GM18502 (cell line): ENCODE measurements at regions not wholly inside any gene's neighbourhood (a gene's known extent, or its start where the extent isn't known, plus 50 kb on each side); places are given as distances from the start of the nearest gene placed in this dataset.
"Not testable (repeated sequence)": the region's sequence is repeated elsewhere in the genome, so short reads cannot be mapped to it uniquely, and the experiment has no call there.

Experiments used
- ATAC-seq: cut with Tn5 transposase; IDR thresholded peaks from one replicate; pipeline ENCODE4 v1.9.1; 2021; ENCODE audit warnings: mild to moderate bottlenecking; ENCODE audit not compliant: unreplicated experiment, poor library complexity

DNA sequence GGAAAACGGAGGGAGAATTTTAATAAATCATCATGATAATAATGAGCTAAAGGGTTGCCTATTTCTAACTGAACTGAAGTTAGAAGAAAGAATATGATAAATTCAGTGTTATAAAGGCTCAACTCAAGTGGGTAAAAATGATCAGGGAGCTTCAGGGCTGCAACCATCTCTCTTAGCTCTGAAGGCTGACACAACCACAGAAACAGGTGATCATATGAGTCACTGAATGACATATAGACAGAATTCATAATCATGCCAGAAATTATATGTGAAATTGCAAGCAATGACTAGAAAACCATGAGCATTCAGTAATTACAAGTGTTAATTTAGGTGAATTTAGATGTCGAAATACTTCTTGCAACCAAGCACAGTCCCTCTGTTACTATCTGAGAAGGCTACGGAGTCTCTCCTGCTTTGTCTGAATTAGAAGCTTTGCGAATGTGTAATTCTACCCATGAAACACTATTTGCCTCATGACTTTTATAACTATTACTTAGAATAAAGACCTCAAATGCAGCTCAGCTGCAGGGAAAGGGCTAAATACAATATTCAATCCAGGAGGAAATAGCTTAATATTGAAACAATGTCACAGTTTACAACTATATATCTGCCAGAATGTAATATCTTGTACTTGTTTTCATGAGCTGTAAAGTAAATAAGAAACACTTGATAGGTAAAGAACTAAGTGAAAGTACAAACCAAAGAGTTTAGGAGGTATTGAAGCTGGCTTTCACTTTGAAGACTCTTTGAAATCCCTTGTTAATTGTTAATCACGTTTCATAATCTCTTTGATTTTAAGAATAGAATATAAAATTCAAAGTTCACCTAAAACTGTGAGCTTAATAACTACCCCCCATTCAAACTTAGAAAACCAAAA lies 1972.6 kb downstream of the ARAP2 start:
- no peak for ATAC-seq

DNA sequence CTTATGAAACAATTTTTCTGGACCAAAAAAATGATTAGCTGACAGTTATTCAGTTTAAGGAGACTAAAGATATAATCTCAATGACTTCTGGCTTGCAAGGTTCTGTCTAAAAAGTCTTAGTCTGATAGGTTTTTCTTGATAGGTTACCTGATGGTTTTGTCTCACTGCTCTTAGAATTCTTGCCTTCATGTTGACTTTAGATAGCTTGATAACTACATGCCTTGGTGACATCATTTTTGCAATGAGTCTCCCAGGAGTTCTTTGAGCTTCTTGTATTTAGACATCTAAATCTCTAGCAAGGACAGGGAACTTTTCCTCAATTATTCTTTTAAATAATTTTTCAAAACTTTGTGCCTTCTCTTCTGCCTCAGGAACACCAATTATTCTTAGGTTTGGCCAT lies 1965.3 kb downstream of the ARAP2 start:
- ATAC-seq = no peak

DNA sequence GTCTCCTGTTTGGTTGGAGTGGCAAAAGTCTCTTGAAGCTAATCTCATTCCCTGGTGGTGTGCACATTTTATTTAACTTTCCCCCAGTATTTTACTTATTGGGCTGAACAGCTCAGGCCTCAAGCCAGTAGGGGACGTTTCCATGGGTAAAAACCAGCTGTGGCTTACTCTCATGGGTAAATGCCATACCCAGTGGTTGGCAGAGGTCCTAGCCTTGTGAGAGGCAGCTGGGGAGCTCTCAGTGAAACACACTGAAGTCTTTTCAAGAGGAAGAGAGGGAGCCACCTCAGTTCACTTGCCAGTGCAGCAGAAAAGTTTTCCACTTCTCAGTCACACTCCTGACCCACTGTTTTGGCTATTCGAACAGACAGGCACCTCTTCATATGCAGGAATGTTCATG lies 1964.2 kb downstream of the ARAP2 start:
- no peak for ATAC-seq

DNA sequence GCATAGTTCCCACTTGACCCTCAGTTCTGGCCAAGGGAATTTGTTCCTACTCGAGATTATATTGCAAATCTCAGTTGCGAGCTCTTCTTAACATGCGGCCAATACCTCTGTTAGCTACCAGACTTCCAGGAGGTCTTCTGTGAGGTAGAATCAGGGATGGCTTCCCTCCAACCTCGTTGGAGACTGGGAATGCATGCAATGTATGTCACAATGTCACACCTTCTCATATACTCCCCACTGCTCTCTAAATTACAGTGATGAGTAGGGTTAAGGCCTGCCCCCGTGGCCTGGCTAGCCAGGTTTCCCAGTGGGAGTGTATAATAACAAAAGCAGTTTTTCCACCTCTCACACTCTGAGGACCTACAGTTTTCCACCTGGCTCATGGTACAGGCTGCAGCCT lies 1962.5 kb downstream of the ARAP2 start:
- no peak for ATAC-seq

DNA sequence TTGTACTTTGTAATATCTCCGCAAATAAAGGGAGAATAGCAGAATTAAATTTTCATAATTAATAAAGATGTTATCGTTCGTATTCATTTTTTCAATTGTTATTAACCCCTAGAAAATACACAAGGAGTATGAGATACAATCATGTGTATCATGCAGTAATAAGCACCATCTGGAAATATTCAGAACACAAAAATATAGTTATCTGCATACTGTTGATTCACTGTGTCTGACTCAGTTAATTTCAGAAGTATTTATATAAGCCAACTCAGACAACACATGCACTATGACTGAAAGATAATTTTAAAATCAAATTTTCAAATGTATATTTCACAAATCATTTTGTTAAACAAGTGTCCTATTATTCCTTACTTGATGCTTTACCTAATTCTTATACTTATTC lies 1954.8 kb downstream of the ARAP2 start:
- no peak for ATAC-seq

DNA sequence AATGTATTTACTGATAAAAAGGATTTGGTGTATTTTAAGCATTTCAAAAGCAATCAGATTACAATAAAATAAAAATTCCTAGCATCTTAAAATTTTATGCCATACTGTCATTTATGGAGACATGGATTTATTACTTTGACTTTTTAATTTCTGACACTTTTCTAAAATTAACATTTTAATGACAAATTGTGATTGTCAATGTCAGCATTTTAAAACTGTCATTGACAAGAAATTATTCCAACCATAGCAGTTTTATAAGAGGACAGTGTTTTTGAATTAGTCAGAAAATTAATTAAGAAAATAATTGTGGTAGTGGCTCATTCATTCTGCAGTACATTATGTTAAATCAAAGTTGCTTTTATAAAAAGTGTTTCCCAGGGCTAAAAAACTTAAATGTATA lies 1954.4 kb downstream of the ARAP2 start:
- ATAC-seq = no peak

DNA sequence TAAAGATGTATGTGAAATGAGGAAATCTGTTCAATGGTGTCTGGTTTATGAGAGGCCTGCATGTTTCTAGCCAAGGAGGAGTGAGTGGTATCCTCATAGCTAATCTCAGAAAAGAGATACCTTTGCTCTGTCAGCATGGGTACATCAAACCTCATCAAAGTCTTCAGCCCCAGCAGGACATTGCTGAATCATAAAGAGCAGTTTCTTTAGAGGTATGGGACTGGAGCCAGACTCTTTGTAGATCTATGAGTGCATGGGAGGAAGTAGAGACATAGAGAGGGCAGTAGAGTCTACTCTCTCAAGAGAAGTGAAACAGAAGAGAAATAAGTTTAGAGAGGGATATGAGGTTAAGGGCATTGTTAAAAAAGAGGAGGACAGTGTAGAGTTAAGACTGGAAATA lies 1950.9 kb downstream of the ARAP2 start:
- ATAC-seq = no peak

DNA sequence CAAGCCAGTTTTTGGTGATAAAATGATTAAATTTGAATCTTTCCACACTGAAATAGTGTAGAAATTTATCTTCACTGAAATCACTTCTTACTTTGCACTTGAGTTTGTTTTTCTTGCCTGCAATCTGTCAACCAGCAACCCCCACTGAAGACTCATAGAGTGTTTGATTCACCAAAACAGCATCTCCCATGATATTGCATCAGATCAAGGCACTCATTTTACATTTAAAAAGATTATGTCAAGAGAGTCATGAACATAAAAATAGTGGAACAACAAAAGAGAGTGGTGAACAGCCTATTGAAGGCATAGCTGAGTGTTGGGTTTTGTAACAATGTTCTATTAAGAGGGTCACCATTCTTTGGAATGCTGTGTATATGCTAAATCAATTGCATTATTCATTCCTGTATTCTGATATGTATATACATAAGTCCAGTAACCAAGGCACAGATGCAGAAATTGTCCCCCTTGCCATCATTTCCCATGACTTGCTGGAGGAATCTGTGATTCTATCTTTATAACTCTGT lies 1934.9 kb downstream of the ARAP2 start:
- no peak for ATAC-seq

DNA sequence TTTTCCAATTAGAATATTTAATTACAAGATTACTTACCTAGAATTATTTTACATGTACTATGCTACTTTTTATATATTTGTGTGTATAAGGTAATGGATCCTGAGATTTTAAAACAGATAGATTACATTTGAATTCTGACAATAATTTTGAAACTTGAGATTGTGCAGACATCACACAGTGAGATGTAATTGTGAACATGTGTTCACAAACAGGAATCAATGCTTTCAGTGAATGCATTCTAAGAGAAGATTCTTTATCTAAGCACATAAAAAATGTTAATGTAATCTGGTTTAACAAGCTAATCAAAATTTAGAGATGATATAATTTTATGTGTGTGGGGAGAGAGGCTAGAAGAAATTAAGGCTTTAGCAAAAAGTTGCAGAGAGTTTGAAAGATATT lies 1925.5 kb downstream of the ARAP2 start:
- no peak for ATAC-seq

DNA sequence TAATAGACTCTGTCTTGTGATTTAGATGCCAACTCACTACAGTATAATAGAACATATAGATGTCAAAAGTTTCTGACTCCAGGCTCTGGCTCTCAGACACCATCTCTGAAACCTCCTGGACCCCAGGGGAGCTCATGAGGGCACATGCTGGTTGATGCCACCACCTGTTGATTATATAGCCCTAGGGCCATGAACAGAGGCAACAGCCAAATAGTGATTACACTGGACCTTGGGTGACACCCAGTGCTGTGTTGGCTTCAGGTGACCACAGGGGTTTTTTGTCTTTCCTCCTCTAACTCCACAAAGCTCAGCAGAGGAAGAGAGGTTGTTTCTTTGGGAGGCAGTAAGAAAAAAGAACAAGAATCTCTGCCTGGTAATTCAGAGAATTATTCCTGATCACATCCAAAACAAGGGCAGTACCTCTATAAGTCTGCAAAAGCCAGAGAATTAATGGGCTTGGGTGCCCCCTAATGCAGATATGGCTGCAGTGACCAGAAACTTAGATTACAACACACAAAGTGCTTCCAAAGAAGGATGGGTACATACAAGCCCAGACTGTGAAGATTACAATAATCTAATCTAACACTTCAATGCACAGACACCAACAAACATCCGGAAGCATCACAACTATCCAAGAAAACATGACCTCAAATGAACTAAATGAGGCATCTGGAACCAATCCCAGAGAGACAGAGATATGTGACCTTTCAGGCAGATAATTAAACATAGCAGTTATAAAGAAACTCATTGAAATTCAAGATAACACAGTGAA lies 1920.6 kb downstream of the ARAP2 start:
- ATAC-seq = no peak

DNA sequence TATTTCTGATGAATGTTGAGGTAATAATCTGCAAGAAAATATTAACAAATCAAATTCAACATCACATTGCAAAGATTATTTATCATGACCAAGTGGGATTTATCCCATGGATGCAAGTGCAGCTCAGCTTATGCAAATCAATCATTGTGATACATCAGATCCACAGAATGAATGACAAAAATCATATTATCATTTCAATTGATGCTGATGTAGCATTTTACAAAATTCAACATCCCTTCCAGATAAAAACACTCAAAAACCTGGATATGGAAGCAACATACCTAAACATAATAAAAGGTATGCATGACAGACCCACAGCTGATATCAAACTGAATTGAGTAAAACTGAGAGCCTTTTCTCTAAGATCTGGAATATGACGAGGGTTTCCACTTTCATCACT lies 1915.4 kb downstream of the ARAP2 start:
- no peak for ATAC-seq

DNA sequence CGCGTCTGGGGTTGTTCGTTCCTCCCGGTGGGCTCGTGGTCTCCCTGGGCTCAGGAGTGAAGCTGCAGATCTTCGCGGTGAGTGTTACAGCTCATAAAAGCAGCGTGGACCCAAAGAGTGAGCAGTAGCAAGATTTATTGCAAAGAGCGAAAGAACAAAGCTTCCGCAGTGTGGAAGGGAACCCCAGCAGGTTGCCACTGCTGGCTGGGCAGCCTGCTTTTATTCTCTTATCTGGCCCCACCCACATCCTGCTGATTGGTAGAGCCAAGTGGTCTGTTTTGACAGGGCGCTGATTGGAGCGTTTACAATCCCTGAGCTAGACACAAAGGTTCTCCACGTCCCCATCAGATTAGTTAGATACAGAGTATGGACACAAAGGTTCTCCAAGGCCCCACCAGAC lies 1909.2 kb downstream of the ARAP2 start:
- ATAC-seq = not testable (repeated sequence)

DNA sequence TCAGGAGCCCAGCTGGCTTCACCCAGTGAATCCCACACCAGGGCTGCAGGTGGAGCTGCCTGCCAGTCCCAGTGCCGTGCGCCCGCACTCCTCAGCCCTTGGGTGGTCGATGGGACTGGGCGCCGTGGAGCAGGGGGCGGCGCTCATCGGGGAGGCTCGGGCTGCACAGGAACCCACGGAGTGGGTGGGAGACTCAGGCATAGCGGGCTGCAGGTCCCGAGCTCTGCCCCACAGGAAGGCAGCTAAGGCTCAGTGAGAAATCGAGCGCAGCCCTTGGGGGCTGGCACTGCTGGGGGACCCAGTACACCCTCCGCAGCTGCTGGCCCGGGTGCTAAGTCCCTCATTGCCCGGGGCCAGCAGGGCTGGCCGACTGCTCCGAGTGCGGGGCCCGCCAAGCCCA lies 1908.8 kb downstream of the ARAP2 start:
- ATAC-seq = not testable (repeated sequence)

DNA sequence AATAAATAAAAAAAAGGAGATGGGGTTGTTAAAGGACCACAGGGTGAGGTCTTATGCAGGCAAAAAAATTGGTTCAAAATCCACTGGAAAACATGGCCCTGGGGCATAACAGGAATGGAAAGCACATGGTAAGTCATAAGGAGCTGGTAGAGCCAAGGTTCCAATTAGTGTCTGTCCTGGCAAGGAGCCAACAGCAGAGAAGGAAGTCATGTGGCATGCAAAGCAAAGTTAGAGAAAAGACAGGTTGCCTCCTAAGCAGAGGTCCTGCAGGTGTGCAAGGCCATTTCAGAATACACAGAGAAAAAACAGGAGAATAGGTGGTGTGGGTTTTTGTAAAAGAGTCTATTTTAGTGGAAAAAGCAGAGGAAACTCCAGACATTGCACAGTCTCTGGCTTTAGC lies 1881.7 kb downstream of the ARAP2 start:
- no peak for ATAC-seq

DNA sequence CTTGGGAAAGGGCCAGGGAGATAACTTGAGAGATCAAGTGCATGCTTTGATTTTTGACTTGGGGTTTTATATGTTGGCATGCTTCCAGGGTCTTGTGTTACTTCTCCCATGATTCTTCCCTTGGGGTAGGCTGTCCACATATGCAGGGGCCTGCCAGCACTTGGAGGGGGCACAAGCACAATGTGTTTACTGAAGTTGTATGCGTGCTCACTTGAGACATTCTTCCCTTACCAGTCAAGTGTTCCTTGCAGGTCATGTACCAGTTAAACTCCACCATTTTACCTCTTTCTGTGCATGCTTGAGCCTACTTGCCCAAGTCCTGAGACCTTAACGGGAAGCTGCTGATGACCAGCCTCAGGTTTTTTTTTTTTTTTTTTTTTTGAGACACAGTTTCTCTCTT lies 1880.5 kb downstream of the ARAP2 start:
- no peak for ATAC-seq

DNA sequence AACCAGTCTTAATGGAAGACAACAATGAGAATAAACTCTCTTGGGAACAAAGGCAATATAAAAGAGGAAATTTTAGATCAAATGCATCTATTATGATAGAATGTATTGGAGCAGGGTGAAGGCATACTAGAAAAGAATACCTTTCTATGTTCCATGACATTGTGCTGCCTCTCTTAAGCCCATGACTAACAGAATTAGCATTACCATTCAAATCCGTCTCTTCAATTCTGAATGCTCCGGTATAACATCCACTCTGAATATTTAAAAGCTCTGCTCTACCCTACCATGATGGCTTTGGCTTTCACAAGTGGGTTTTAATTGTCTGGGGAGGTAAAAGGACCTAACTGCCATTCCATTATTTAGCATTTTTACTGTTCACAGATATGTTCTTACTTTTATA lies 1878.4 kb downstream of the ARAP2 start:
- ATAC-seq = no peak

DNA sequence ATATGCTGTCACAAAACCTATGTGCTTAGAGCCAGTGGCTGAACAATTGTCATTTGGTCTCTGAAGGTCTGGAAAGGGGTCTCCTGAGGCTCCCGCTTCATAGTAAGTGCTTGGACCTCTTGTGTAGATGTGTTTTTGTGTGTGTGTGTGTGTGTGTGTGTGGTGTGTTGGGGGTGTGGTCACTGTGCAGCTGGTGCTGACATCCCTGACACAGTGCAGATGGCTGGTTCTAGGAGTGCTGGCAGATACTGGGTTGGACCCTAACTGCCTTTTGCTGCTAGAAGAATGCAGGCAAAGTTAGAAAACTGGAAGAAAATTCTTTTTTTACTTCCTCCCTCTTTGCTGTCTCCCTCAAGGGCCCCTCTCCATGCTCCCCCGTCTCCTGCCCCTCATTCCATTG lies 1872.6 kb downstream of the ARAP2 start:
- no peak for ATAC-seq

DNA sequence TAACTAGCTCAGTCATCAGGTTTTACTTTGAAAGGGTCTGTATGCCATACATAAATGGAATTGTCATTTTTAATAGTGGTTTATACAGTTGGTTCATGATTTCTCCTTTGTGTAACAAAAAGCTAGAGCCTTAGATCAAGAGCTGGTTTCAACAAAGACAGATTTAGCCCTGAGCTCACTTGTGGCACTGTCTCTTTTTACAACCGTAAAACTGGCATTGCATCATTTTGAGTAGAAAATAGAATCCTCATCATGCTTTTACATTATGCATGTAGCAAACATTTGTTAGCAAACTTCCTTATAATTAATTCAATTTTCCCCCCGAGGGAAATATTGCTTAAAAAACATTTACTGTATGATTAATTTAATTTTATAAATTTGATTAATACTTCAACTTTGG lies 1871.5 kb downstream of the ARAP2 start:
- no peak for ATAC-seq

DNA sequence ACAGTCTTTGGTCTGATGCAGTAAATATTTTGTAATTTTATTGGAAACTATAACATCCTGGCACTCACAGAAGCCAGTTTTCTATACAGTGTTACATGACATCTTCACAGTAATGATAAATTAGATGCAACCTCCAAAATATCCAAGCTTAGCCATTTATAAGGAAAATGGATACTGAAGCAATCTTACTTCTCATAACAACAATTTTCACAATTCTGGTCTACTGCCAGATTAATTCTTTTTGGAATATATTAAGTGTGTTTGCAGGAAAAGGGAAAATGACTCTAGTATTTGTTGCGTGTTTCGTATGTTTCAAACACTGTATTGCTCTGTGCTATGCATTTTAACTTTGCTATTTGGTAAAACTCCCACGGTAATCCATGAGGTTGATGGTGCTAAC lies 1870.9 kb downstream of the ARAP2 start:
- no peak for ATAC-seq

DNA sequence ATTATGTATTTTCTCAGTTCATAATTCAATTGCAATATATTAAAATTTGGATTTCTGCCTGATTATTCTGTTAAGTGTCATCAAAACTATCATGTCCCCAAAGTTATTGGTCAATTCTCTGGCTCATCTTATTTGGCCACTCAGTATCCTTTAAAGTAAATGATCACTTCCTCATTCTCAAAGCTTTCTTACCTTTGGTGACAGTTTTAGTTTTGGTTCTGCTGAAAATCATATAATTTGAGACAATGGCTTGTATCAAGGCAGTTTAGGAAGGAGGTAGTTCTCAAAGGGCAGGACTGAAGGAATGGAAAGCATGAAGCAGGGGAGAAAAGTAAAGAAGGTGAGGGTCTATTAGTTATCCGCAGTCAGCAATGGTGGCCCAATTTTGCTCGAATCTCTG lies 1832.1 kb downstream of the ARAP2 start:
- no peak for ATAC-seq

DNA sequence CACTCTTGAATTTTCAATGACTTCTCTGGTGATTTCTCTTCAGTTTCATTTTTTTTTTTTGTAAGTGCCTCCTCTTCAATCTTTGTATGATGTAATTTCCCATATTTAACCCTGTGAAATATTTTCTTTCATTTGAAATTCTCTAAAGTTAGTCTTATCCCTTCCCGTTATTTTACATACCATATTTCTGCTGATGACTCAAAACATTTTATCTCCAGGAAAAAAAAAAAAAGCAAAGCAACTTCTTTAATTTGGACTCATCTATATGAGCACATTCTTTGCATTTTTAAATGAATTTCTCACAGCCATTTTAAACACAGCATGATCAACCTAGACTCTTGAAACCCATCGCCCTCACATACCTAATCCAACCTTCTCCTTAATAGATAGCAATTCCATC lies 1831.4 kb downstream of the ARAP2 start:
- ATAC-seq = no peak

DNA sequence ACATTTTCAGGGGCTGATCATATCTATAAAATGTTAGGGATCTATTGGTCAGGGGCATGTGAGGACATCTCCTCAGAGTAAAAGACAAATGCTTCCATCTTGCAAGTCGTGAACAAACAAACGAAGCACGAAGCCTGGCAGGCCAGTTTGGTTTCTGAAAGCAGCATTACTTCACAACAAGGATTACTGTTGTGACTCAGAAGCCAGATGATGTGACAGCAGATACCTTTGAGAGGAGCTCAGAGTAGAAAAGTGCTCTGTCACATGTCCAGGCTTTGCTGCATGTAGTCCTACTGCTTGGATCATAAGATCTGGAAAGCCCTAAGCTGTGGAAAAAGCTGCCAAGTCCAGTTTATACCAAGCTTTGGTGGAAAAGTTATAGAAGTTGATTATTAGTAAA lies 1827.2 kb downstream of the ARAP2 start:
- no peak for ATAC-seq
